ENCODE measurements at regions not wholly inside any gene's neighbourhood (a gene's known extent, or its start where the extent isn't known, plus 50 kb on each side); places are given as distances from the start of the nearest gene placed in this dataset.

DNA sequence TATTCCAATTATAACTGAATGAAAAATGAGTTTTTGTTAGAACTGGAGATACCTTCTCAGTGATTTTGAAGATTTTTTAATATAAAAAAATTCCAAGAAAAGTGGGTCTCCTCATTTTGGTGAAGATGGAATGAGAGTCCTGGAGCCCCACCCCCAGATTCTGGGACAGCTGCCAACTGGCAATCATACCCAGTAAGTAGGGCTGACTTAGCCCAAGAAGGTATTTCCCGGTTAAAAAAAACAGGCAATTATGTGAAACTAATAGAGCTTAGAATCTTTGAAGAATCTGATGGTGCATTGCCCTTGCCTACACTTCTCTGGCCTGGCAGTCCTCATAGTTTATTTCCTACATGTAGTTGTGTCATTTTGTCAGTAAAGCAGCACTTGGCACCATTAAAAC is 52.8 kb upstream of the VWDE start:
- DNase-seq = peak; percentile 18

DNA sequence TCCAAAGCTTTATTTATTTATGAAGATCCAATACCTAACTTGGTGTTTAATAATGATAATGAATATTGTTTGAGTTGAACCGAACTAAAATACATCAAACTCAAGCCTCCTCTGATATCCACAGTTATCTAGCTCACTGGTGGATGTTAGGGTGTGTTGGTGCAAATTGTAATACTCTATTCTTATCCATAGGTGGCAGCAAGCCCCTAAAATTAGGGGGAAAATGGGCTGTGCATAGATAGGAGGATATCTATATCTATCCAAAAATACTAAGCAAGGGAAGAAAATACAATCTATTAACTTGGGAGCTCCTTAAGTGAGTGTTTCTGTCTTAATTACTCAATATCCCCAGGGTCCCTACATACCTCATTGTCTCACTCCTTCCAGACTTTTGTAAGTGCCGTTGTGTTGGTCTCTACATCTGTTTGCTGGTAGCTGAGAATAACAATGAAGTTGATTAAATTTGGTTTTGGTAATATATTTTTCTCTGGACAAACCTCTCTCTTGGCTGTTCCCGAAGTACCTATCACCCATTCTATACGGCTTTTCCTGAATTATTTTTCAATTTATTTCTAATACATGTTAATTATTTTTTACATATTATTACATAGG is 55.0 kb upstream of the VWDE start:
- DNase-seq = peak; percentile 49

DNA sequence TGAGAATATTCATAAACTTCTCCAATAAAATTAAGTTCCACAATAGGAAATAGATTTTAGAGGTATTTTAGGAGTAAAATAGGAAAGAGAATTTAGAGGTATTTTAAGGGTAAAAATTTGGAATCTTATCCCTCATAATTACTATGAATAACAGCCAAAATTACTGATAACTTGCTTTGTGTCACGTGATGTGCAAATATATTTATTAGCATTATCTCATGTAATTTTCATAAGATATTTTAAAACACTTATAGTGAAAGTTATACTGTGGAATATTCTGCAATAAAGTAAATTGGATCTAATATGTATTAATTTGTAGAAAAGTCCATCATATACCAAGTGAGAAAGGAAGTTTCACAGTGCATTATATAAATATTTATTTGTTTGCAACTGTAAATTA is 64.2 kb upstream of the VWDE start:
- no peak for DNase-seq

DNA sequence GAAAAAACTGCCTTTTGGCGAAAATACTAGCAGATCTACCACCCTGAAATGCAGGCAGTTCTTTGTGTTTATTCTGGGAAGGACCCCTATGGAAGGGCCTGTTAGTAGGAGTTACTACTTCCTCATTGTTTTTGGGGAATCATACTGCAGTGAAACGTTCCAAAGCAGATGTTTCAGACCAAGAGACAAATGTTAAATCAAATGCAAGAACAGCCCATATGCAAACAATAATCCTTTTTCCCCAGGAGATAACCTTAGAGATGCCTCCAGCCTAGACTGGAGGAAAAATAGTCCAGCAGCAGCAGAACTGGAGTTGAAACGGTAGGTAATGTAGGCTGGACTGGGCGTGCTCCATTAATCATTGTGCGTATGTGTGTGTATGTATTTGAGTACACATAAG is 65.9 kb upstream of the VWDE start:
- no peak for DNase-seq

DNA sequence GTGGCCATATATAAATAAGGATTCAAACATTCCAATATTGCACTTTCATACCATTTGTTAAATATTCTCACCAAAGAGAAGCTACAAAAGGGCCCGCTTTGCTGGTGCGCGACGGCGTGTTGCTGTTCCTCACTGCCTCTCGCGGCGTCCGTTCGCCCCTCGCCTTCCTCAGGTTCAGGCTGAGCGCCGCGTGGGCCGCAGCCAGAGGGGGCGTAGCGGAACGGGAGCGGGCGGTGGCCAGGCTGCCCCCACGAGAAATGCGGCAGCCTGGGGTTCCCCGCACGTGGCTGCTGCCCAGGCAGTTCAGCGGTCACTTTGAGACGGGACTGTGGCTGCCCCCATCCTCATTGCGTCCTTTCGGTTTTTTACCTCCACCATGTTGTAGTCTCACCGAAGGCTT is 67.3 kb upstream of the VWDE start:
- no peak for DNase-seq

DNA sequence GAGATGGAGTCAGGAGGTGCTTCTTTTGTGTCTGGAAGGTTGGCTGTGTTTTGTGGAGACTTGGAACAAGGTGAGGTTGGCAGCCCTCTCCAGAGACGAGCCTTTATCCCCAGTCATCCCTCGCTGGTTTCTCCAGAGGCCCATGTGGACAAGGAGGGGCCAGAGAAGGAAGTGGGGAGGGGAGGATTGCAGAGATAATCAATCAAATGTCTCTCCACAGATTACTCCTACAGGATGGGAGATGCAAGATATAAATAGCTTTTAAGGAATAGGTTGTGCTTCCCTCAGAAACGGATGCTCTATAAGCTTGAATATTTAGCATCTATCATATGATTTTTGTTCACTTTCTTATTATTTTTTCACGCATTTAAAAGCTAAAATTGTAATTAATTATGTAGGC is 70.4 kb upstream of the VWDE start:
- no peak for DNase-seq

DNA sequence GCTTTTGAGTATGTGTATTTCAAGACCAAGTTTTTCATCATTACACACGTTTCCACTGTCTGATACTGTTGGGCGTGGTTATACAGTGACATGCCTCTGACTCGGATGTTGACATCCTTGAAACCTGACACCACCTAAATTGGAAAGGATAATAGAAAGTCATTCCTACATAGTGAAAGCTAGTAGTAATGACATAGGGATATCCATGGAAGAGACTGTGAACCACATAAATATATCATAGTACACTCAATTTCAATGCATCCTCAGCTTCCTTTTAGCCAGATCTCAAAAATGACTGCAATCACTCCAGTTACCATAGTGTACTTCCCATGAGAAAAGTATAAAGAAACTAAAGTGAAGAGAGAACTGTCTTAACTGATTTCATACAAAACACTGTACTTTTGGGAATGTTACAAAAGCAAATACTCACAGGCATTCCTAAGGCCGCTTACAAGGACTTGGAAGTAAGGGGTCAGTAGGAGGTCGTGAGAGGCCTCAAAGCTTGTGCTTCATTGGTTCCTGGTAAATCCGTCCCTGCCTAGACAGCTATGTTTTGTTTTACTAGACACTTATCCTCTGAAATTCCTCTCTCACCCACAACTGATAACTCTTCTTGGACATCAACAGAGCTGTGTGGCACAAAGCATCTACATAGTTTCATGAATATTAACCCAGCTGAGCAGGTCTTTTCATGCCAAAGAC is 71.8 kb upstream of the VWDE start:
- peak; percentile 57 for DNase-seq

DNA sequence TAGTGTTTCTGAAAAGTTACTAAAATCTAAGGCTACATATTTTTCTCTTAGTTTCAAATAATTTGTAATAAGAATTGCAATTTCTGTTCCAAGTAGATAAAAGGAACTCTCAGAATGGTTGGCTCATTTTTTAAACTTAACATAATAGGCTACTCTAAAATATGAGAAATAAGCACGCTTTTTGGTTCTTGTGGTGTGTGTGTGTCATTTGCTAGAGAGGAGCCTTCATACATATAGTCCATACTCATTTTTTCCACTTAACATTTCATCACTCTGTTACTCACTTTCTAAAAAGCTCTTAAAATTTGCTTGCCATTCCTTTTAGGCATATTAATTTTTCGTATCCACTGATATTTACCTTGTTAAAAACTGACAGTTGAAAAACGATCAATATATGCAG is 74.0 kb upstream of the VWDE start:
- no peak for DNase-seq

DNA sequence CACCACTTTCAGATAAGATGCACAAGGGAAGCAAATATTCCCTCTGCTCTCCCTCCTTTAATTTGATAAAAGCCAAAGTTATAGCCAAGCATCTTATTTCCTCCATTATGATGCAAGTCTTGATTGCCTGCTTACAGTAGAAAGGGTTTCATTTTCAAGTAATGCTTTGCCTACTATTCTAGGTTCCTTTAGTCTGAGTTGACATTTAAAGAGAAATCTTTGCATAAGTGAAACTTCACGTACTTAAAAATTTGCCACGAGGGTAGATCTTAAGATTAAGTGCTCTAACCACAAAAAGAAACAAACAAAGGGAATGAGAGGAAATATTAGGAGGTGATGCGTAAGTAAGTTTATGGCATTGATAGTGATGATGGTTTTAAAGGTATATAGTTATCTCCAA is 78.1 kb upstream of the VWDE start:
- no peak for DNase-seq

DNA sequence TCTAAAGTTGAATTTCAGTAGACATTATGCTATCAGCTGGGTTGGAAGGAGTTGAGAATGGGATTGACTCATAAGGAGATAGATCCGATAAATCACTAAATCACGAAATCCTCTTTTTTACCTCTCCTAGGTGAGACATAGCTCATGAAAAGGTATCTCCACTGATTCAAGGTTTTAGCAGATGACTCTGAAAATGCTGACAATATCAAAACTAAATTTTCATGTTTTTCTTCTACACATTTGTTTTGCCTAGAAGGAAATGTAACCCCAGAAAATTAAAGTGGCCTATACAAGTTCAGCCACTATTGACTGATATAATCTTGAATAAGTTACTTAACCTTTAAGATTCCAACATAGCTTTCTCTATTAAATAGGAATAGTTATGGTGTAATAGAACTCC is 82.2 kb upstream of the VWDE start:
- no peak for DNase-seq

DNA sequence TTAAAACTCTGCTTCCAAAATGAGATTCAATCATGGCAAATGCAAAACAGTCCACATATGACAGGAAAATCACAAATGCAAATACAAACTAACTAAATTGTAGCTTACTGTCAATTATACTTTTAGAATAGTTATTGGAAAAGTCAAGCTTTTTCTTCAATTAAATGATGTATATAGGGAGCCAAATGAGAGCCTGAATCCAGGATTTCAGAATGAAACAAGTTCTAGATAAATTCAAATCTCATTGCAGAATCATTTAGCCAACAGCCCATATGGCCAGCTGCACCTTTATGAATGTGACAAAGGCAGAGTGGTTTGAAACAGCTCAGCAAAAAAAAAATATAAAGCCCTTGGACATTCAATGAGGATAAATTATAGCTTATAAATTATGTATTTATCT is 82.2 kb upstream of the SCIN start:
- DNase-seq = no peak

DNA sequence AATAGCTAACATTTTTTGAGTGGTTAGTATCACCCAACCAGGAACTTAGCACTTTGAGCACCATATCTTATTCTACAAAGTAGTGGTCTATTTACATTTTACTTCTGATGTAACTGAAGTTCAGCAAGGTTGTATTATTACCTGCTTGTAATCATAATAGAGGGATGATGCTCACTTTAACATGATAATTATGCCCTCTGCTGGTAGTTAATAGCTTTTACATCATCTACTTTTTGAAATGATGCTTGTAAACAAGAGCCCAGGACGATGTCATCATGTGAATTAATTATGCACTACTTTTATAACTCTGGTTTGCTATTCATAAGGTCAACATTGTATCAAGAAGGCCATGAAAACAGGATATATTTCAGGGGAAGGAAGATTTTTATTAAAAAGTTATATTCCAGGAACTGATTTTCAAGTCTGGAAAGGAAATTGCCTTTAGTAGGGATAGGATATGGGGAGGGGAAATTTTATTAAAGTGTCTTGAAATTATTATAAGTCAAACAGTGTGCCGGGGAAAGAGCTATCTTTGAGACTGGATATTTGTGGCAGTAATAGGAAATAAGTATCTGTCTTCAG is 80.3 kb upstream of the SCIN start:
- peak; percentile 70 for DNase-seq

DNA sequence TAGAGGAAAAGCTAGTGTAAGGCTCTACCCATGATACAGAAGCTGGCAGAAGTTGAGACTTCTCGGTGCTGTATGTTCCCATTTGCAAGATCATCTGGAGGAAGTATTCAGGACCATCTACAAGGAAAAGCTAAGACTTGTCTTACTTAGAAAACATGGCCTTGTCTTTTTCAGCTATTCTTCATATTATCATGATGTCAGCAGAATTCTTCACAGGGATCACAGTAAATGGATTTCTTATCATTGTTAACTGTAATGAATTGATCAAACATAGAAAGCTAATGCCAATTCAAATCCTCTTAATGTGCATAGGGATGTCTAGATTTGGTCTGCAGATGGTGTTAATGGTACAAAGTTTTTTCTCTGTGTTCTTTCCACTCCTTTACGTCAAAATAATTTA is 79.6 kb upstream of the SCIN start:
- no peak for DNase-seq

DNA sequence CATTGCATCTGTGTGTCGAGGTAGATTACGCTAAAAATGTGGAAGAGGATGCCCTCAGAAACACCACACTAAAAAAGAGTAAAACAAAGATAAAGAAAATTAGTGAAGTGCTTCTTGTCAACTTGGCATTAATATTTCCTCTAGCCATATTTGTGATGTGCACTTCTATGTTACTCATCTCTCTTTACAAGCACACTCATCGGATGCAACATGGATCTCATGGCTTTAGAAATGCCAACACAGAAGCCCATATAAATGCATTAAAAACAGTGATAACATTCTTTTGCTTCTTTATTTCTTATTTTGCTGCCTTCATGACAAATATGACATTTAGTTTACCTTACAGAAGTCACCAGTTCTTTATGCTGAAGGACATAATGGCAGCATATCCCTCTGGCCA is 79.0 kb upstream of the SCIN start:
- no peak for DNase-seq

DNA sequence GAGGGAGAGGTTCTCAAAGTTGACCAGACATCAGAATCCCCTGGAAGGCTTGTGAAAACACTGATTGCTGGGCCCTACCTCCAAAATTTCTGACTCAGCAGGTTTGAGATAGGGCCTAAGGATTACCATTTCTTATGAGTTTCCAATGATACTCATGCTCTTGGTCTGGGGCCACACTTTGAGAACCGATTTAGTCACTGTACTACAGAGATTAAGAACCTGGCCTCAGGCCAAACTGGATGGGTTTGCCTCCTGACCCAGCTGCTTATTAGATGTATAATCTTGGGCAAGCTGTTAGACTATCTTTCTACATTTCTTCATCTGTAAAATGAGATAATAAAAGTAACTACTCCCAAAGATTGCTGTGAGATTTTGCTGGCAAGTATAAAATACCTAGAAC is 77.1 kb upstream of the SCIN start:
- no peak for DNase-seq

DNA sequence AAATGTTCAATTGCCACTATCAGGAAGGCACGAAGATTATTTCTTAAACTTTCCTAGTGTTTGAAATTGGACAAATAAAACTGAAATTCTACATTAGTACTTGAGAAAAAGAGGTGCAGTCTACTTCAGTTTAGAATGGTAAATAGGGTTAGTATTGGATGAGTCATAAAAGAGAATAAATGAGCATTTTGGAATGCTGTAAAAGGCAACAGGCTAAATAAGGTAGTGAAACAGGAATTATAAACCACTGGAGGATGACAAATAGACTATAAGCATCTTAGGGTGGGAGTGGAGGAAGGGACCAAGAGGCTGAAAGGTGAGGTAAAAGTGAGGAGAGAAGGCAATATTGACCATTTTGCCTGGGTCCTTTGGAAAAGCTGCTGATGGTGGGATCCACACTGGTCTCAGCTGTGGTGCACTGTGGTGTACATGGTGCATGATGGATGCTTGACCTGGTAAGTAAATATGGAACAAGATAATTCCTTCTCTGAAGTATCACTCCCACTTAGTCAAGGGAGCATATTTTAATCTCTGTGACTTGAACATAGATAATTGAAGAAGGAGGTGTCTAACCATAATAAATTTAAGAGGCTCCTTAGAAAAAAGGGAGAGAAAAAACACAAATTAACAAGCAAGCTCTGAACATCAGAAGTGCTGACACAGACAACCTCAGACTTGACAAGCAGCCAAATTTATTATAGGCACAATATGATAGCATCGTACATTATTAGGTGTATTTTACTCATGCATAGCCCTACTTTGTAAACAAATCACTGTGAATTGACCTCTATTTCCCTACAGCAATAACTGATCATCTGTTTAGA is 76.4 kb upstream of the SCIN start:
- no peak for DNase-seq

DNA sequence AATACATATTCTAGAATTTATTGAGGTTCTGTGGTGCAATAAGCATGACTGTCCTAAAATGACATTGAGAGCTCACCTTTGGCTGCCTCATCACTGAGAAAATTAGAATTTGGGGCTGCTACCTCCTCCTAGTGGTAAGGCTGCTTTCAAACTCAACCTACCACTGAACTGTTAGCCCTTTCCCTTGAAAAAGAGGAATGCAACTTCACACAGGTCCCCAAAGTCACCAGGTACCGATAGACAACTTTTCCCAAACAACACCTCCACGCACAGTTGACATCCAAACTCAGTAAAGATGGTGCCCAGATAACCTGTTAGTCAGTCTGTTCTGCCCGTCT is 75.9 kb upstream of the SCIN start:
- DNase-seq = no peak

DNA sequence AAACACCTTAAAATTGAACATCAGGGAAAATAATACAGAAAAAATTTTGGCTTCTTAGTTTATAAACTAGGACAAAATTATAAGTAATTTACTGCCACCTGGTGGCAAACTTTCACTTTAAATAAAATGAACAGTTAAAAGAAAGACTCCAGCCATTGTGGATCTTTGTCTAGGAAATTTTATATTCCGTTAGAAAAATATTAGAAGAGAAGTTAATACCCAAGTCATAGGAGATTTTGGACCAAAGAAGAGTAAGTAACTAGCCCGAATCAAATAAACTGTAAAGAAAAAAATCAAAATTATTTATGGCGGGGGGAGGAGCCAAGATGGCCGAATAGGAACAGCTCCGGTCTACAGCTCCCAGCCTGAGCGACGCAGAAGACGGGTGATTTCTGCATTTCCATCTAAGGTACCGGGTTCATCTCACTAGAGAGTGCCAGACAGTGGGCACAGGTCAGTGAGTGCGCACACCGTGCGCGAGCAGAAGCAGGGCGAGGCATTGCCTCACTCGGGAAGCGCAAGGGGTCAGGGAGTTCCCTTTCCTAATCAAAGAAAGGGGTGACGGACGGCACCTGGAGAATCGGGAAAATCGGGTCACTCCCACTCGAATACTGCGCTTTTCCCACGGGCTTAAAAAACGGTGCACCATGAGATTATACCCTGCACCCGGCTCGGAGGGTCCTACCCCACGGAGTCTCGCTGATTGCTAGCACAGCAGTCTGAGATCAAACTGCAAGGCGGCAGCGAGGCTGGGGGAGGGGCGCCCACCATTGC is 73.4 kb upstream of the SCIN start:
- DNase-seq = peak; percentile 70

DNA sequence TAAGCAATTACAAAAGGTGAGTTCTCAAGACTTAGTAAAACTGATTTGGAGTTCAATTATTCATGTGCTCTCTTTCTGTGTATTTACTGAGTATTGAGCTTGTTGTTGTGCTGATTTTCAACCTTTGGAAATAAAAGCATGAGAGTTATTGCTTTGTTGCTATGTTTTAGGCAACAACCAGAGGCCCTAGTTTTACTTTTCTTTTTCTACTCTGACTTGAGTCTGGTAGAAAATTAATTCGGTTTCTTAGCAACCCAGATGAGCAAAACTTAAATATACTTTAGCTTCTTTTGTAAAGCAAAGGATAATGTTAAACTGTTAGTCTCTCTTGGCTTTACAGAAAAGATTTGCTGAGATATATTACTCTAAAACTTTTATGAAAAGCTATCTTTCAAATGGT is 66.4 kb upstream of the SCIN start:
- DNase-seq = no peak

DNA sequence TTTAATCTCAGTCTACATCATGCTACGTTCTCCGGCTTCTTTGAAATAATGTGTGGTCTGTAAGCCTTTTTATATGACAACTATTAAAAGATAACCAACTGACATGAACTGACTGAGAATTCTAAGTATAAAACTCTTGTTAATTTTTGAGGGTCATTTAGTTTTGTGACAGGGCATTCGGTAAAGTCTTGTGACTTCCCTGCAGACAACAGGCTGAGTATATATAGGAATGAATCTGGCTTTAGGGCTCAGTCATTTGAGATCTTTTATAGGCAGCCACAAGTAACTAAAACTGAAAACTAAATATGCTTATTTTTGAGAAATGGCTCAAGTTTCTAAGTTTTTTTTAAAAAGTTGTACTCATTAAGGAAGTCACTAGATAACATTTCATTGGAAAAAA is 62.5 kb upstream of the SCIN start:
- DNase-seq = no peak

DNA sequence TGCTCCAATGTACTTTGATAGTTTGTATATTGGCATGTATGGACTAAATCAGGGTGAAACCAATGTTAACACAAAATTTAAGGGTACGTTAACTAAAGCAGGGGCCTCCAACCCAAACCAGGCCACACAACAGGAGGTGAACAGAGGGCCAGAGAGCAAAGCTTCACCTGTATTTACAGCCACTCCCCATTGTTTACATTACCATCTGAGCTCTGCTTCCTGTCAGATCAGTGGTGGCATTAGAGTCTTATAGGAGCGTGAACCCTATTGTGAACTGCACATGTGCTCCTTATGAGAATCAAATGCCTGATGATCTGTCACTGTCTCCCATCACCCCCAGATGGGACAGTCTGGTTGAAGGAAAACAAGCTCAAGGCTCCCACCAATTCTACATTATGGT is 62.0 kb upstream of the SCIN start:
- DNase-seq = no peak

DNA sequence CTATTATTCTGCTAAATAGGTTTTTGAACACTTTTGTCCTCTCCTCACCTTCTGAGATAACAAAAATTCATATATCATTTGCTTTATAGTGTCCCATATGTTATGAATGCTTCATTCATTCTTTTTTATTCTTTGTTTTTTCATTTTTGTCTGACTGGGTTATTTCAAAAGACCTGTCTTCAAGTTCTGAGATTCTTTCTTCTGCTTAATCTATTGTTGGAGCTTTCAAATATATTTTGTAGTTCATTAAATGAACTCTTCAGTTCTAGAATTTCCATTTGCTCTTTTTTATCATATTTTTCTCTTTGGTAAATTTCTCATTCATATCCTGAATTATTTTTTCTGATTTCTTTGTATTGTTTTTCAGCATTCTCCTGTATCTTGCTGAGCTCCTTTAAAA is 53.1 kb upstream of the SCIN start:
- DNase-seq = no peak

DNA sequence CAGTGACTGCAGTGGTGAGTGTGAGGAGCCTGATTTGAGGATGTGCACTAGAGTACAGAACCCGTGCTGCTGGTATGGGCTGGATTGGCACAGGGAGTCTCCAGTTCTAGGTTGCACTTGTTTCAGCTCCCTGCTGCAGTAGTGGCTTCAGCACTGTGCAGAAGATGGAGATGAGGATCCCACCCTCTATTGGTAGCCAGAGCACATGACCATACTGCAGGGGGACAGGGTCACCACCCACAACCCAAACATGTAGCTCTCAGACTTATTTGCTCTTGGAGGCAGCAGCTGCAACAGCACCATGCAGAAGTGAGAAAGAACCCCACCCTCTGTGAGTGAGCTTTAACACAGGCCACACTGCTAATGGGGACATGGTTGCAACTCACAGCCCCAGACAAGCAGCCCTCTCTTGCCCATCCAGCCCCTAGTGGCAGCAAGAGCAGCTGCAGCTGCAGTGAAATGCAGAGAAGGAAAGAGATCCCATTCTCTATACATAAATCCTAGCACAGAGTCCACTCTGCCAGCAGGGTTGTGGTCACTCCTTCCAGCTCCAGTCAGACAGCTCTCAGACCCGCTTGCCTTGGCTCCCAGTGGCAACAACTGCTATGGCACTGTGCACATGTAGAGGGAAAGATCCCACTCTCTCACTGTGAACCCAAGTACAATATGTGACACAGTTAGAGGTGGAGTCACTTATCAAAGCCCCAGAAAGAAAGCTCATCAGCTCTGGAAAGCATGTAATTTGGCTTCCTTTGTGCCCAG is 51.4 kb upstream of the SCIN start:
- peak; percentile 7 for DNase-seq
